Left lung (tissue), 4 donors: ENCODE measurements at regions not wholly inside any gene's neighbourhood (a gene's known extent, or its start where the extent isn't known, plus 50 kb on each side); places are given as distances from the start of the nearest gene placed in this dataset.

ENCODE experiments used
- ATAC-seq: fragments of 200-7000 bp; cut with Tn5 transposase; one replicate; pipeline ENCODE4 v1.9.1; 2020; ENCODE audit warnings: moderate library complexity
- DNase-seq, 4 donors: peaks; one replicate each; pipeline ENCODE4 v3.0.0-alpha.2; 2013 to 2020
- H3K27ac ChIP-seq, 2 donors: fragments of 200-600 bp; sonication (generic) in 1 of 2; one replicate each; pipeline versions ENCODE4 v1.5.0 to v1.8.0; 2020 to 2021
- H3K27me3 ChIP-seq, 2 donors: fragments of 200-600 bp; sonication (generic) in 1 of 2; one replicate each; pipeline versions ENCODE4 v1.5.0 to v1.8.0; 2020 to 2021
- H3K36me3 ChIP-seq, 2 donors: fragments of 200-600 bp; sonication (generic) in 1 of 2; one replicate each; pipeline versions ENCODE4 v1.5.0 to v1.8.0; 2020 to 2021
- H3K4me1 ChIP-seq, 2 donors: fragments of 200-600 bp; one replicate each; pipeline ENCODE4 v1.8.0; 2021
- H3K4me3 ChIP-seq, 2 donors: fragments of 200-600 bp; sonication (generic) in 1 of 2; one replicate each; pipeline versions ENCODE4 v1.5.0 to v1.8.0; 2020 to 2021; ENCODE audit warnings: mild to moderate bottlenecking in 1 of 2
- H3K9me3 ChIP-seq, 2 donors: fragments of 200-600 bp; sonication (generic) in 1 of 2; one replicate each; pipeline versions ENCODE4 v1.5.0 to v1.8.0; 2020 to 2021
- CTCF ChIP-seq, 2 donors: fragments of 200-600 bp; sonication (generic) in 1 of 2; IDR thresholded peaks; one replicate each; pipeline versions ENCODE4 v1.5.0 to v1.8.0; 2021; ENCODE audit warnings: antibody characterized with exemption in 2 of 2
- intact Hi-C, 2 donors: fragments of 100-400 bp; cut with DNase I; formaldehyde crosslinking; loops; one replicate each; pipeline versions ENCODE4 v1.11.2 to v1.14.2; 2022
- donor health status: DM: no; HTN: yes; CAD: no.
- donor health status: DM: no; HTN: no; CAD: no.

- intact Hi-C loops: no loop called here
Measured at GRCh38 chr1:200310824-200311223, 99.0 kb downstream of the ZNF281 start.

GRCh38 chr1:200307755-200308066, 102.1 kb downstream of the ZNF281 start:
- no peaks in the 10 kb centered on the region for H3K36me3 ChIP-seq
- peaks cover 0 to 11% of the 10 kb centered on the region in 2 donors for H3K4me1 ChIP-seq
- no peaks in the 10 kb centered on the region for H3K27me3 ChIP-seq
- H3K4me3 ChIP-seq: no peak overlapping the region
- DNase-seq: no peak
- TF ChIP-seq CTCF (IDR thresholded peaks at IDR 0.05): peak in 1 of 2 donors; percentile 16
- ATAC-seq: no peak
- intact Hi-C loops: no loop called here
- H3K27ac ChIP-seq: no peak overlapping the region
- no peaks in the 10 kb centered on the region for H3K9me3 ChIP-seq

More at GRCh38 chr1:200310824-200311223, 99.0 kb downstream of the ZNF281 start:
- DNase-seq (no peak), ATAC-seq (no peak)
- Histone ChIP-seq H3K4me1 (peaks cover 0 to 11% of the 10 kb centered on the region in 2 donors), H3K4me3 (no peak overlapping the region), H3K27ac (peak overlapping the region in 1 of 2 donors; percentile 60), H3K27me3 (no peaks in the 10 kb centered on the region), H3K36me3 (no peaks in the 10 kb centered on the region), H3K9me3 (no peaks in the 10 kb centered on the region)
- no peak for TF ChIP-seq CTCF (IDR thresholded peaks at IDR 0.05)

- peak; percentile 80 to 84 for TF ChIP-seq CTCF (IDR thresholded peaks at IDR 0.05)
- peak in 1 of 4 donors; percentile 37 for DNase-seq
- Histone ChIP-seq H3K9me3 (no peaks in the 10 kb centered on the region), H3K27ac (no peak overlapping the region), H3K4me3 (no peak overlapping the region), H3K4me1 (peaks cover 0 to 11% of the 10 kb centered on the region in 2 donors), H3K36me3 (no peaks in the 10 kb centered on the region), H3K27me3 (no peaks in the 10 kb centered on the region)
- intact Hi-C loops: no loop called here
- peak; percentile 70 for ATAC-seq
Measured at GRCh38 chr1:200306944-200307754, 102.7 kb downstream of the ZNF281 start.

- no peak for TF ChIP-seq CTCF (IDR thresholded peaks at IDR 0.05)
- Histone ChIP-seq H3K9me3 (no peaks in the 10 kb centered on the region), H3K27ac (no peak overlapping the region), H3K4me3 (no peak overlapping the region), H3K36me3 (no peaks in the 10 kb centered on the region), H3K4me1 (peaks cover 6 to 16% of the 10 kb centered on the region in 2 donors), H3K27me3 (no peaks in the 10 kb centered on the region)
- DNase-seq: no peak
- no peak for ATAC-seq
- intact Hi-C loops: no loop called here
Measured at GRCh38 chr1:200305806-200306205, 104.0 kb downstream of the ZNF281 start.

GRCh38 chr1:200304171-200304570, 105.7 kb downstream of the ZNF281 start:
- no peak overlapping the region for H3K27ac ChIP-seq
- H3K9me3 ChIP-seq: no peaks in the 10 kb centered on the region
- no peak overlapping the region for H3K4me3 ChIP-seq
- intact Hi-C loops: no loop called here
- no peak for DNase-seq
- no peaks in the 10 kb centered on the region for H3K27me3 ChIP-seq
- H3K4me1 ChIP-seq: peaks cover 6 to 16% of the 10 kb centered on the region in 2 donors
- no peak for ATAC-seq
- TF ChIP-seq CTCF (IDR thresholded peaks at IDR 0.05): no peak
- no peaks in the 10 kb centered on the region for H3K36me3 ChIP-seq
